Suprapubic skin (tissue), 4 donors: ENCODE measurements at regions not wholly inside any gene's neighbourhood (a gene's known extent, or its start where the extent isn't known, plus 50 kb on each side); places are given as distances from the start of the nearest gene placed in this dataset.

Source experiments
- POLR2A ChIP-seq, 2 donors: fragments of 450-650 bp; IDR thresholded peaks; one replicate each; pipeline ENCODE4 v1.6.1; 2017; ENCODE audit warnings: antibody characterized with exemption in 2 of 2, mild to moderate bottlenecking in 2 of 2, moderate library complexity in 2 of 2
- POLR2AphosphoS5 ChIP-seq, 3 donors: sonication (generic); formaldehyde crosslinking; IDR thresholded peaks; one replicate each; pipeline ENCODE4 v1.6.1; 2017; ENCODE audit warnings: antibody characterized with exemption in 3 of 3
- TF ChIP-seq, protein P1 (sequence below), 2 donors: fragments of 200-600 bp in 1 of 2; fragments of 450-650 bp in 1 of 2; sonication (generic) in 1 of 2; IDR thresholded peaks; one replicate each; pipeline ENCODE4 v1.5.1; 2016 to 2019; ENCODE audit warnings: antibody characterized with exemption in 2 of 2, mild to moderate bottlenecking in 1 of 2, moderate library complexity in 1 of 2

GRCh38 chr14:45939572-45939971, 686.6 kb upstream of the MIS18BP1 start:
- no peak for TF ChIP-seq POLR2AphosphoS5 (IDR thresholded peaks at IDR 0.05)
- TF ChIP-seq, protein P1, sequence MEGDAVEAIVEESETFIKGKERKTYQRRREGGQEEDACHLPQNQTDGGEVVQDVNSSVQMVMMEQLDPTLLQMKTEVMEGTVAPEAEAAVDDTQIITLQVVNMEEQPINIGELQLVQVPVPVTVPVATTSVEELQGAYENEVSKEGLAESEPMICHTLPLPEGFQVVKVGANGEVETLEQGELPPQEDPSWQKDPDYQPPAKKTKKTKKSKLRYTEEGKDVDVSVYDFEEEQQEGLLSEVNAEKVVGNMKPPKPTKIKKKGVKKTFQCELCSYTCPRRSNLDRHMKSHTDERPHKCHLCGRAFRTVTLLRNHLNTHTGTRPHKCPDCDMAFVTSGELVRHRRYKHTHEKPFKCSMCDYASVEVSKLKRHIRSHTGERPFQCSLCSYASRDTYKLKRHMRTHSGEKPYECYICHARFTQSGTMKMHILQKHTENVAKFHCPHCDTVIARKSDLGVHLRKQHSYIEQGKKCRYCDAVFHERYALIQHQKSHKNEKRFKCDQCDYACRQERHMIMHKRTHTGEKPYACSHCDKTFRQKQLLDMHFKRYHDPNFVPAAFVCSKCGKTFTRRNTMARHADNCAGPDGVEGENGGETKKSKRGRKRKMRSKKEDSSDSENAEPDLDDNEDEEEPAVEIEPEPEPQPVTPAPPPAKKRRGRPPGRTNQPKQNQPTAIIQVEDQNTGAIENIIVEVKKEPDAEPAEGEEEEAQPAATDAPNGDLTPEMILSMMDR (IDR thresholded peaks at IDR 0.05) = no peak
- TF ChIP-seq POLR2A (IDR thresholded peaks at IDR 0.05) = no peak
